Stomach (tissue), 4 donors: ENCODE measurements at regions not wholly inside any gene's neighbourhood (a gene's known extent, or its start where the extent isn't known, plus 50 kb on each side); places are given as distances from the start of the nearest gene placed in this dataset.

Source experiments
- CTCF ChIP-seq, 7 experiments: fragments of 450-650 bp in 4 of 7; fragments of 200-600 bp in 3 of 7; sonication (generic) in 3 of 7; IDR thresholded peaks; one replicate each; pipeline ENCODE4 v1.5.1; 2016 to 2019; ENCODE audit warnings: antibody characterized with exemption in 7 of 7, control low read depth in 2 of 7, mild to moderate bottlenecking in 1 of 7
- EP300 ChIP-seq: sonication (generic); formaldehyde crosslinking; IDR thresholded peaks from one replicate; pipeline ENCODE4 v1.6.1; 2017; ENCODE audit warnings: antibody characterized with exemption
- POLR2A ChIP-seq, 4 donors: fragments of 450-650 bp; IDR thresholded peaks; one replicate each; pipeline ENCODE4 v1.6.1; 2016; ENCODE audit warnings: antibody characterized with exemption in 4 of 4, control low read depth in 2 of 4, mild to moderate bottlenecking in 1 of 4, moderate library complexity in 1 of 4
- POLR2AphosphoS5 ChIP-seq, 3 donors: sonication (generic); formaldehyde crosslinking; IDR thresholded peaks; one replicate each; pipeline ENCODE4 v1.6.1; 2016; ENCODE audit warnings: antibody characterized with exemption in 3 of 3

GRCh38 chr5:25979086-25979485 lies 1059.3 kb downstream of the CDH9 start:
- no peak for TF ChIP-seq CTCF (IDR thresholded peaks at IDR 0.05)
- no peak for TF ChIP-seq POLR2AphosphoS5 (IDR thresholded peaks at IDR 0.05)
- no peak for TF ChIP-seq POLR2A (IDR thresholded peaks at IDR 0.05)
- TF ChIP-seq EP300 = no peak
